ENCODE measurements at regions not wholly inside any gene's neighbourhood (a gene's known extent, or its start where the extent isn't known, plus 50 kb on each side); places are given as distances from the start of the nearest gene placed in this dataset.

- DNase-seq (ENCODE audit: low read depth), result peak; percentile 81
Observed at GRCh38 chr5:74576941-74577456, 63.5 kb downstream of the ENC1 start.

- DNase-seq (ENCODE audit: low read depth), result peak; percentile 94
Observed at GRCh38 chr5:74575741-74576538, 64.6 kb downstream of the ENC1 start.

- no peak for DNase-seq (ENCODE audit: low read depth)
Observed at GRCh38 chr5:74570250-74570649, 70.3 kb downstream of the ENC1 start.

GRCh38 chr5:74567411-74567995 is 73.0 kb downstream of the ENC1 start:
- DNase-seq (ENCODE audit: low read depth), result no peak

GRCh38 chr5:74562122-74562521 is 78.4 kb downstream of the ENC1 start:
- DNase-seq (ENCODE audit: low read depth), result peak; percentile 48

- DNase-seq (ENCODE audit: low read depth), result no peak
Observed at GRCh38 chr5:74560245-74560644, 80.3 kb downstream of the ENC1 start.

- peak; percentile 52 for DNase-seq (ENCODE audit: low read depth)
Observed at GRCh38 chr5:74556631-74557595, 83.6 kb downstream of the ENC1 start.

GRCh38 chr5:74556006-74556405 is 84.5 kb downstream of the ENC1 start:
- no peak for DNase-seq (ENCODE audit: low read depth)

- peak; percentile 31 for DNase-seq (ENCODE audit: low read depth)
Observed at GRCh38 chr5:74552101-74552500, 88.4 kb downstream of the ENC1 start.

GRCh38 chr5:74550927-74551326 is 89.6 kb downstream of the ENC1 start:
- no peak for DNase-seq (ENCODE audit: low read depth)

GRCh38 chr5:74549384-74549783 is 91.1 kb downstream of the ENC1 start:
- no peak for DNase-seq (ENCODE audit: low read depth)

- DNase-seq (ENCODE audit: low read depth), result peak; percentile 59
Observed at GRCh38 chr5:74546796-74547195, 93.7 kb downstream of the ENC1 start.

GRCh38 chr5:74544811-74545210 is 95.7 kb downstream of the ENC1 start:
- no peak for DNase-seq (ENCODE audit: low read depth)

GRCh38 chr5:74543162-74543995 is 97.1 kb downstream of the ENC1 start:
- peak; percentile 98 for DNase-seq (ENCODE audit: low read depth)

- DNase-seq (ENCODE audit: low read depth), result peak; percentile 80
Observed at GRCh38 chr5:74542482-74542881, 98.0 kb downstream of the ENC1 start.

- peak; percentile 81 for DNase-seq (ENCODE audit: low read depth)
Observed at GRCh38 chr5:74541381-74541781, 99.1 kb downstream of the ENC1 start.

- DNase-seq (ENCODE audit: low read depth), result no peak
Observed at GRCh38 chr5:74540622-74541021, 99.9 kb downstream of the ENC1 start.

GRCh38 chr5:74539986-74540385 is 100.5 kb downstream of the ENC1 start:
- DNase-seq (ENCODE audit: low read depth), result no peak

GRCh38 chr5:74538206-74538661 is 102.3 kb downstream of the ENC1 start:
- peak; percentile 30 for DNase-seq (ENCODE audit: low read depth)

GRCh38 chr5:74536658-74537057 is 103.9 kb downstream of the ENC1 start:
- DNase-seq (ENCODE audit: low read depth), result no peak

- no peak for DNase-seq (ENCODE audit: low read depth)
Observed at GRCh38 chr5:74535926-74536325, 104.6 kb downstream of the ENC1 start.
